Hepatocyte (in vitro differentiated cells): ENCODE measurements at regions not wholly inside any gene's neighbourhood (a gene's known extent, or its start where the extent isn't known, plus 50 kb on each side); places are given as distances from the start of the nearest gene placed in this dataset.
"Not testable (repeated sequence)": the region's sequence is repeated elsewhere in the genome, so short reads cannot be mapped to it uniquely, and the experiment has no call there.

Source experiments
- CTCF ChIP-seq: fragments of 200-600 bp; sonication (generic); IDR thresholded peaks from 2 replicates; pipeline ENCODE4 v1.5.1; 2016; ENCODE audit warnings: antibody characterized with exemption, mild to moderate bottlenecking; ENCODE audit not compliant: poor library complexity
- EZH2 ChIP-seq: fragments of 200-600 bp; sonication (generic); IDR thresholded peaks from 2 replicates; pipeline ENCODE4 v1.6.1; 2016; ENCODE audit warnings: antibody characterized with exemption, mild to moderate bottlenecking, borderline replicate concordance
- EZH2phosphoT487 ChIP-seq: fragments of 200-600 bp; sonication (generic); IDR thresholded peaks from one replicate; pipeline ENCODE4 v1.6.1; 2018; ENCODE audit warnings: antibody characterized with exemption, mild to moderate bottlenecking, low read depth, moderate library complexity; ENCODE audit not compliant: unreplicated experiment, severe bottlenecking

GRCh38 chrX:3837211-3837610 is 123.8 kb upstream of the PRKX start:
- not testable (repeated sequence) for TF ChIP-seq CTCF, EZH2, EZH2phosphoT487
